OCI-M2 (cell line): ENCODE measurements at regions not wholly inside any gene's neighbourhood (a gene's known extent, or its start where the extent isn't known, plus 50 kb on each side); places are given as distances from the start of the nearest gene placed in this dataset.
"Not testable (repeated sequence)": the region's sequence is repeated elsewhere in the genome, so short reads cannot be mapped to it uniquely, and the experiment has no call there.

ENCODE experiments used
- DNase-seq: peaks from one replicate; lab custom pipeline; 2025; ENCODE audit not compliant: unreplicated experiment; lab: John Stamatoyannopoulos, UW

- no peak for DNase-seq
Observed at GRCh38 chr5:152118676-152119470, 194.2 kb upstream of the GLRA1 start.

DNA sequence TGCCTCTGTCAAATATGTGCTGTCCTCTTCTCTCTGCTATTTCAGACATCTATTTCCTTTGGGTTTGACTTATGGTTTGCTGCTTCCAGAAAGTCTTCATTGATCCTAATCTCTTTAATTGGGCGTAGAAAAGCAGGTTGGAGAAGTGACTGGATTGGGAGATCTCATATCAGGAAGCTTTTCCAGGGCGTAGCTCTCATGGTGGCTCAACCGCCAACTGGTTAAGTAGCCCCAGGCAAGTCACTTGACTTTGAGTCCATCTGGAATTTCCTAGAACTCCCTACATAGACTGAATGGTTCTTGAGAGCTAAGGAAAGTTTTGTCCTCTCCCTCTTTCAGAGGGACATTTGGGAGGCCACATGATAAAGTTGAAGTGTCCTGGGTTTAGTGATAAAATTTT is 192.3 kb upstream of the GLRA1 start:
- DNase-seq: no peak

GRCh38 chr5:152113401-152113800 is 188.8 kb upstream of the GLRA1 start:
- no peak for DNase-seq

- DNase-seq: no peak
Observed at GRCh38 chr5:152107220-152107619, 182.6 kb upstream of the GLRA1 start.

GRCh38 chr5:152106571-152106970 is 181.9 kb upstream of the GLRA1 start:
- no peak for DNase-seq

- DNase-seq: no peak
Observed at GRCh38 chr5:152105085-152105484, 180.4 kb upstream of the GLRA1 start.

DNA sequence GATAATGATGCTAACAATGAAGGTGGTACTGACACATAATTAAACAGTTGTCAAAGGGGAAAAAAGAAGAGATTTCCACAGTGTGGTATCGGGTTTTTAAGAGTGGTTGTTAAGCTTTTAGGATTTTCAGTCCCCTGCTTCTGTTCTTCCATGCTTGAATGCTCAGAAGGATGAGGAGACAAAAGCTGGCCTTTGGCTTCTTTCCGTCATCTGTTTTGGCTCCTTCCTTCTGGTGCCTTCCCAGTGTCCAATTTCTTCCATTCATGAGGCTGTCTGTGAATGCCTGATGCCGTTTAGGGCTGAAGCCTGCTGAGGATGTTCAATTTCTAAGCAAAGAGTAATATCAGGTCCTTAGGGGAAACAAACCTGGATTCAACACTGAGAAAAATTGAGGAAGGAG is 179.6 kb upstream of the GLRA1 start:
- DNase-seq: no peak

DNA sequence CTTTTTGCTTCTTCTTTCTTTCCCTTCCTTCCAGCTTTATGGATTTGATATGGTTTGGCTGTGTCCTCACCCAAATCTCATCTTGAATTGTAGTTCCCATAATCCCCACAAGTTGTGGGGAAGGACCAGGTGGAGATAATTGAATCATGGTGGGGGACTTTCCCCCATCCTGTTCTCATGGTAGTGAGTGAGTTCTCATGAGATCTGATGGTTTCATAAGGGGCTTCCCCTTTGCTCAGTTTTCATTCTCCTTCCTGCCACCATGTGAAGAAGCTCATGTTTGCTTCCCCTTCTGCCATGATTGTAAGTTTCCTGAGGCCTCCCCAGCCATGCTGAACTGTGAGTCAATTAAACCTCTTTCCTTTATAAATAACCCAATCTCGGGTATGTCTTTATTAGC is 178.3 kb upstream of the GLRA1 start:
- DNase-seq: not testable (repeated sequence)

GRCh38 chr5:152102057-152102456 is 177.4 kb upstream of the GLRA1 start:
- DNase-seq: no peak

DNA sequence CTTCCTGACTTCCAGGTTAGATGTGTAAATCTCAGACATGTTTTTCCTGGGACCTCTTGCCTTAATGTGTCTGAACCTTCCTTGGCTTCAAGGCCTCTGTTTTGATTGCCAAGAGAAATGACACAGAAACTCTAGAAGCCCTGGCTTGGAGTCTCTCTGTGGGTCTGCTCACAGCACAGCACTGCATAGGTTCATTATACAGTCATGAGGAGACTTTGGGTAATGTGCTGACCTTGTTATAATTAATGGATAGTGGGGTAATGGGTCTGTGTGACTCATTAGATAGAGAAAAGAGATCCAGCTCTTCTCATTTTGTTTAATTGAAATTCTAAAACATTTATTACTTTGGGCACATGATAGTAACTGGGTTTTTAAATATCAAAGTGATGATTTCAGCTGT is 175.8 kb upstream of the GLRA1 start:
- DNase-seq: no peak

GRCh38 chr5:152097128-152097527 is 172.5 kb upstream of the GLRA1 start:
- DNase-seq: no peak

DNA sequence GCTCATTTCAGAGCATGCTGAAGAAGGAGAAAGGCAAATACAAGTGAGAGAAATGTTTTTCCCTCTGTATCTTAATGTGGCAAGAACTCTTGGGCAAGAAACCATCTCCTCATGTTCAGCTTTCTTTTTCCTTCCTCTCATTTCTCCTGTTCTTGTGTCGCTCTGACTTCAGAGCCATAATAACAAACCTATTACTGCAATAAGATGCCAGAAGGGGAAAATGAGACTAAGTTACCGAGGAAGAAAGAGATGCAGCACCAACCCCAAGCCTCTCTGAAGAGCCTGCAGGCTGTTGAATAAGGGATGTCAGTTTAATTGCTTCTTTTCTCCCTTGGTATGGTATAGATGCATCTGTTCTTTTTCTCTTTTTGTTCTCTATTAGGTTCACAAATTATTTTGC is 170.1 kb upstream of the GLRA1 start:
- no peak for DNase-seq

- DNase-seq: no peak
Observed at GRCh38 chr5:152094060-152094459, 169.4 kb upstream of the GLRA1 start.

DNA sequence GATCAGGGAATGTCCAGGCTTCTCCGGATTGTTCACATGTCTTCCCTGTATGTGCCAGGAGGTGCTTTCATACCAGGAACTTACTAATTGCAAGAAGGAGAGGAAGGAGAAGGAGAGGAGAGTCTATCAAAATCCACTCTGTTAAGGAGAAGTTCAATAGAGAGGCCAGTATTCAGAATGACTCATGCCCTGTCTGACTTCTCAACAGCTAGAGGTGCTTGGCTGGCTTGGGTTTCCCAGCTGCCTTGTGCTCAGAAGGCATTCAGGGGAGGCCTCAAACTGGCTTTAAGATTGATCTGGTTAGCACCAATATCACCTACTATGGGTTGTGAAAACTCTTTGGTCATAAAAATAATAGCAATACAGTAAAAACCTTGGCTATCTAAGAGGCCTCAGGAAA is 167.9 kb upstream of the GLRA1 start:
- DNase-seq: no peak

DNA sequence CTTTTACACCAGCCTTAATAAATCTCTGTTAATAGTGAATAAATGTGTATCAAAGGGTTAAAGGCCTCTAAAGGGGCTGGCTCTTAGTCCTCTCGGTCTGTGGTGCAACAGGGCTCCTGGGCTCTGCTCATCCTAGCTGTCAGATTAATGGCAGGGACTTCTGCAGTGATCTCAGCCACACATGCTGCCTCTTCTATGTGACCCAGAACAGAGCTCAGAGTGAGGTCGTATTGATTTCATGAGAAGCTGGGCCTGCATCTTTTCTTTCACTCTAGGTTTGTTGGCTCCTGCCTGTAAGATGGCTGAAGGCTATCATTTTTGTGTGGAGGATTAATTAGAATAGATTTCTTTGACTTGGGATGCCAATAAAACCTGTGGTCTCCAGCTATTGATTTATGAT is 165.0 kb upstream of the GLRA1 start:
- DNase-seq: no peak

DNA sequence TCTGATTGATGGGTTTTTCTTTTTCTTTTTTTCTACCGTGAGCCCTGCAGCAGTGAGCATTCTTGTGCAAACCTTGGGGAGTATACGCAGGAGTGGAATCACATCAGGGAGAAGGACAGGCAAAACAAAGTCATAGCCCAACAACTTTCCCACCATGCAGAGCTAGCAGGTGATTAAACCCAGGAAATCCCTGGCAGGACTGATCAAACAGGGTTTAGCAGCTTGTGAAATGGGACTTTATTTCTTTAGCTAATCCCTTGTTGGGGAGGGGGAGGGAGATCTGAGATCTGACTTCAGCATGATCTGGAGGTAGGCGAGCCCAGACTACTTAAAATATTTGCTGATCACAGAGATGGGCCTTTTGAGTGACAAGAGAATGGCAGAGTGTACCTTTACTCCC is 162.0 kb upstream of the GLRA1 start:
- no peak for DNase-seq

DNA sequence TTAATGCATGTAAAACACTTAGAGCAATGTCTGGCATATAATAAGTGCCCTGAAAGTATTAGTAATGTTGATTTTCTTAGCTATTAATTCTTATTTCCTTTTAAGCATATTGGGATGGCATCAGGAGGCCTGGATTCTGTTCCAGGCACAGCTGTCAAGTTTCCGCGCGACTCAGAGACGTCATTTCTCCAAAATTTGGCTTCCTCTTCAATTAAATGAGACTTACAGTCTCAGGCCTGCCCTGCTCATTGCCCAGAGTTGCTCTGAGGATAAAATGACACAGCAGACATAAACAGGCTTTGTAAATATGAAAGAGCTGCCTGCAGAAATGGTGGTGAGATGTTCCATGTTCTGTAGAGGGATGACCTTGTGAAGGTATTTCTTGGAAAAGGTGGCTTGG is 159.8 kb upstream of the GLRA1 start:
- no peak for DNase-seq

DNA sequence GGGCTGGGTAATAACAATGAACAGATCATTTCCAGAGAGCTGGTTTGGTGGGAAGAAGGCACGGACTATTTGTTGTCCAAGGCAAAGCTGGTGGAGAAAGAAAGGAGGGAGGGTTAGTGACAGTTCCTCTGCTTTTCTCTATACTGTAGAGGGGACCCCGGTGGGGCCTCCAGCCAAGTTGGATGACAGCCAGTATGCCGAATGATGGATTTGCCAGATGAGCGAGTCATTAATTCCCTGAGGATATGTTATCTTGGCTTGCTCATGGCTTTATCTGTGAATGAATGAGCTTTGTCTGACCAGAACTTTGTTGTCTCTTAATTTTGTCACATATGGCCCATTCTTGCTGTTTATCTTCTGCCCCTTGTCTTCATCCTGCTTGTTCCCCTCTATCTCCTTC is 158.6 kb upstream of the GLRA1 start:
- DNase-seq: no peak

GRCh38 chr5:152072091-152072490 is 147.4 kb upstream of the GLRA1 start:
- no peak for DNase-seq

- DNase-seq: no peak
Observed at GRCh38 chr5:152070591-152070990, 145.9 kb upstream of the GLRA1 start.

DNA sequence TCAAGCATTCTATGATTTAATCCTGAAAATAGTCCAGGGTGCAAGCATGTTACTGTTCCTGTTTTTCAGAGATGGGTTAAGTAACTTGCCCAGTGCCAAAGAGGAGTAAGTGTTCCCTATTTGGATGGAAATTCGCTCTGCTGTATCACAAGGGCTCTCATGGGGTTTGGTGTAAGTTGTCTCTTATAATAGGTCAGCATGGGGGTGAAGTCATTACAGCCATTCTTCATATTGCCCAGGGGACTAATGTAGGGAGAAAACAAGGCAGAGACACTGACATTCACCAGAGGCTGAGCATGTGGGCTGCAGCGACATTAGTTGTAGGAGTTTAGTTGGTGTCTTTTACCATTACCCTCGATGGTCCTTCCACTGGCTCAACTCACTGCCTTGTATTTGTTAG is 142.1 kb upstream of the GLRA1 start:
- DNase-seq: no peak

DNA sequence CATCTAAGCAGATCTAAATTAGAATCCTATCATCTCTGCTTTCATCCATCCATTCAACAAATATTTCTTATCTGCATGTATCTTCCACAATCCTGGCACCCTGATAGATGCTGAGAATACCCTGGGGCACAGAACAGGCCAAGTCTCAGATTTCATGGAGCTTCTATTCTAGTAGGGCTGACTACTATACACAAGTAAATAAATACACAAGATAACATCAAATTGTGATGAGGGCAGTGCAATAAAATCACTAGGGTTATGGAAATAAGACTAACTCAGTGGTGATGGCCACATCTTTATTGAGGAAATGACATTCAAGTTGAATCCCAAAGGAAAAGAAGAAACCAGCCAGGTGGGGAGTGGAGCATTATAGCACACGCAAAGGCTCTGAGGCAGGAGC is 138.4 kb upstream of the GLRA1 start:
- no peak for DNase-seq

DNA sequence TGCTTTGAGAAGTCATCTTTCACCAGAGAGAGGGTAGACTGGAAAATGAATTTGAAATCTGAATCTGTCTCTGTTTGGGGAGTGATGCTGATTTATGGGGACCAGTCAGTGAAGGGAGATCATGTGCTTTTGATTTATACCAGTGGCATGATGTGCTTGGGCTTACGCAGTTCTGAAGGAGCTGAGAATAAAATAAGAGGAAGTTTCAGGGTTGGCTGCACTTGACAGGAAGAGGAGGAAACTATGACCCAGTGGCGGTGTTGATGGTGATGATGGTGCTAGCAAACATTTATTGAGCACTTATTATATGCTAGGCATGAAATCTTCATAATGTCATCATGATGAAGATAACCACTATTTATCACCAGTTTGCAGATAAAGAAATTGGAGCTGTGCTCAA is 136.4 kb upstream of the GLRA1 start:
- no peak for DNase-seq
